Inflammatory macrophage treated with lipopolysaccharide for 4 hours (primary cell): ENCODE measurements at regions not wholly inside any gene's neighbourhood (a gene's known extent, or its start where the extent isn't known, plus 50 kb on each side); places are given as distances from the start of the nearest gene placed in this dataset.

ENCODE experiments used
- DNase-seq: peaks from one replicate; pipeline ENCODE4 v3.0.0-alpha.2; 2020

DNA sequence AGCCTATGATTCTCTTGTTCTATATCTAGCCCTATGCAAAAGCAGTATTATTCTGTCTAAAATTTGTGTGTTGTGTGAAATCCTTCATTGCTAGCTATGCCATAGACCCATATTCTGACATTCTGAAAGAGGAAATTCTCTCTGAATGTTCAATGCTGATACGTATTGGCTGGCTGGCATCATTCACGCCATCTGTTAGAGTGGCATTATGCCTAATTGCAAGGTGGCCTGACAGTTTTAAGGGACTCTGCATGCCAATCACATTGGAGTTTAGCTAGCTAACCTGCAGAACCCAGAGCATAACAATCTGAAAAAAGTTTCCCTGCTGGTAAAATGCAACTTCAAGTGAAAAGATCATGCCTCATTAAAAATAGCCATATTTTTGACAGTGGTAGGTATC is 316.0 kb downstream of the SOX11 start:
- no peak for DNase-seq

DNA sequence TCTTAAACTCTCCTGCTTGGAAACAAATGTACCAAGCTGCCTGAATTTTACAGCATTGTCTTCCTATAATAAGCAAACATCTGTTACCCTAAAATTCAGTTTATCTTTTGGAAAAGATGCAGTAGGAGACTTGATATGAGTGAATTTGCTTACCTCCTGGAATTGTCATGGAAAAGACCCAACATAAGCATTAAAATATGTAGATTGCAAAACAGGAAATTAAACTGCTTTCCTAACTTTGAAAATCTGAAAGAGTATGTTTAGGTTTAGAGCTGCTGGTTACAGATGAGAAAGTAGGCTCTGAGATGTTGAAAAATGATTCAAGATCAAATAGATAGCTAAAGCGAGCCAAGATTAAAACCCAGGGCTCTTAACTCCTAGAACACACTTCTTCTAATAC is 316.5 kb downstream of the SOX11 start:
- DNase-seq, result no peak

DNA sequence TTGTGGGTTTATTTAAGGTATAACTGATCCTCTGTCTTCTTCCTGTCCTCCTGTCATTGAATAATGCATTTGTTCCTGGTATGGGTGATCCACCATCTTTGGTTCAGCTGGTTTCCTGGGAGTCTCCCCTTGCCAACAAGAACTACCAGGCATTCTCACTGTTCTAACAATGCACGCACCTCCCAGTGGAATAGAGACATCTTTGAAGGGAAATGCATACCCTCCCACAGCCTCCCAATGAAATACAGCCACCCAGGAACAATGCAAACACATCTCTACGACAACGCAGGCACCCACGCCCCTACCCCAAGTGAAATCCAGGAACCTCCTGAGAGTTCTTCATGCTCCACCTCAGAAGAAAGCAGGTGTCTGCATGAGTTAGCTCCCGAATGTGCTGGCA is 318.0 kb downstream of the SOX11 start:
- no peak for DNase-seq

DNA sequence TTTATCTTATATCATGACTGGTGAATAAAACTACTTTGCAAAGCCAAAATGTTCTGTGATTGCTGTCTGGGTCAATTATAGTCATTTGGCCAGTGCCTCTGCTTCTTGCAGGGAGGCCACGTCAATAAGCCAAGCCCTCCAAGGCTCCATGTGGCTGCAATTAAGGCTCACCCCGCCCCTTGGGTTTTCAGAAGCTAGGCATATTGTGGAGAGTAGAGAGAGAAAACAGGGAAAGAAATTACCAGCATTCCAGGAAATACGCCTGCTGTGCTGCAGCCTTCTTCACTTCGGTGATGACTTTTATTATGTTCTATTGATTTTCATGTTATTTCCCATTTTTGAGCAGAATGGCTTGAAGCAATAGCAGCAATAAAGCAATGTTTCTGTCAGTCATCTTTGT is 319.7 kb downstream of the SOX11 start:
- no peak for DNase-seq

DNA sequence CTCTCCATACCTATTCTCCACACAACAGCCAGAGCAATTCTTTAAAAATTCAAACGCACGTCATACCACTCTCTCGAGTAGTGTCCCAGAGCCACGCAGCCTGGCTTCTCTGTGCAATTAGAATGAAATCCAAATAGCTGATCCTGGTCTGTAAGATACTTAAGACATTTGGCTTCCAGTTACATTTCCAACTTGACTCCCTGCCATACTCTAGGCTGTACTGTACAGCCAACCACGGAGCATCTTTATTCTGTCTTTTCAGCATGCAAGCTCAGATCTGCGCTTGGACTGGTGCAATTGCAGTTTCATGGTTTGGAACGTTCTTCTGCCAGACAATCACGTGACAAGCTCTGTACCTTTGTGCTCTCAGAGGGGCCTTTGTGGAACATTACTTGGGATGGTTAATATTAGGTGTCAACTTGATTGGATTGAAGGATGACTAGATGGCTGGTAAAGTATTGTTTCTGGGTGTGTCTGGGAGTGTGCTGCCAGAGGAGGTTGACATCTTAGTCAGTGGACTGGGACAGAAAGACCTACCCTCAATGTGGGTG is 325.6 kb downstream of the SOX11 start:
- no peak for DNase-seq

DNA sequence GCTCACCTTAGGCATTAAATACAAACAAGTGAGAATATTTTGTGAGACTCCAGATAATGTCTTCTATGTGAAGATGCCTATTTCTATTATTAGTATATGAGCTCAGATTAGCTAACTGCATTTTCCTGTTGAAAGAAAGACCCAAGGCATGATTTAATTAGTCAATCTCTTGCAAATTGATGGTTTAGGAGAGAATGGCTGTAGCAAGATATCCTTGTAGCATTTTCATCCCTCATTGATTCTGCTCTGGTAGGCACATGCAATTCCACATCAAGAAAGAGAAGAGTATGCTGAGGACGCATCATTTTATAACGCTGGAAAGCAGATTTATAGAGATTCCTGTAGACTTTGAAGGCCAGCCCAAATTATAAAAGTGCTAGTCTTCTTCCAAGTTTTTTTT is 332.0 kb downstream of the SOX11 start:
- no peak for DNase-seq

DNA sequence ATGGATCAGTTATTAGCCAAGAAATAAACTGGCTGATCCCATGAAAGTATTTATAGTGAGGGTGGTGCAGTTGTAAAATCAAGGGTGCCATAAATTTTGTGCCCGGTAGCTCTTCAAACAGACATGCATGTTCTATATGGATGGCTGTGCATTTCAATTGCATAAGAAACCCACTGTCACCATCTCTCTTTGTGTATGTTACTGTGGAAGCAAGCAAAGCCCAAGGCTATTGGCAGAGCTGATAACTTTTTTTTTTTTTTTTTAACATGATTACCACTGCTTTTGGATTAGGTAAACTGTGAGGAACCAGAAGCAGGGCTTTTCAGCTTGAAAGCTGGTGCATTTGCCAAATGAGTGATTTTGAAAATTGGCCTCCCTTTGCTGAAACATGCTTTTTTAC is 332.6 kb downstream of the SOX11 start:
- no peak for DNase-seq

DNA sequence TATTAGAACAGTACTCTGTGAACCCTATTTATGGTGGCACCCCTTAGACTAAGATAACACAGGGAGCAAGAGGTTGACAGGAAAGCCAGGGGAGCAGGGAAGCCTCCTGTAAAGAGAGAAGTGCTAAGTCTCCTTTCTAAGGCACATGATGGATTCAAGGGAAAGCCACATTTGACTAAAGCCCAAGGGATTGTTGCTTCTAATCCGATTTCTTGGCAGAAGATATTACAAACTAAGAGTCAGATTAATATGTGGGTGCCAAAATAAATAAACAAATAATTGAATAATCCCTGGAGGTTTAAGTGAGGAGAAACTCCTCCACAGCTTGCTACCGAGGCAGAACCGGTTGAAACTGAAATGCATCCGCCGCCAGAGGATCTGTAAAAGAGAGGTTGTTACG is 333.2 kb downstream of the SOX11 start:
- no peak for DNase-seq

DNA sequence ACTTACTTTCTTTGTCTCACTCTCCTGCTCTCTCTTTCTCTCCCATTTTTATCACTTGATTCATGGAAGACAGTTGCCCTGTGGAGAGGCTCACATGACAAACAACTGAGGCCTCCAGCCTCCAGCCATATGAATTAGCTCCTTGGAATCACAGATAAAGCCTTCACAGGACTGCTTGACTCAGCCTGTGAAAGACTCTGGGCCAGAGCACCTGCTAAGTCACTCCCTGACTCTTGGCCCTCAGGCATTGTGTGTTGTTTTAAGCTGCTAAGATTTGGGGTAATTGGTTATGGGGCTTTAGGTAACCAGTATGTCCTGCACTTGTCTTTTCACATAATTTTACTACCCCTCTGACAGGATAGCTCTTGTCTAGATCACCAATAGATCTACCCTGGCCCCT is 334.9 kb downstream of the SOX11 start:
- no peak for DNase-seq

DNA sequence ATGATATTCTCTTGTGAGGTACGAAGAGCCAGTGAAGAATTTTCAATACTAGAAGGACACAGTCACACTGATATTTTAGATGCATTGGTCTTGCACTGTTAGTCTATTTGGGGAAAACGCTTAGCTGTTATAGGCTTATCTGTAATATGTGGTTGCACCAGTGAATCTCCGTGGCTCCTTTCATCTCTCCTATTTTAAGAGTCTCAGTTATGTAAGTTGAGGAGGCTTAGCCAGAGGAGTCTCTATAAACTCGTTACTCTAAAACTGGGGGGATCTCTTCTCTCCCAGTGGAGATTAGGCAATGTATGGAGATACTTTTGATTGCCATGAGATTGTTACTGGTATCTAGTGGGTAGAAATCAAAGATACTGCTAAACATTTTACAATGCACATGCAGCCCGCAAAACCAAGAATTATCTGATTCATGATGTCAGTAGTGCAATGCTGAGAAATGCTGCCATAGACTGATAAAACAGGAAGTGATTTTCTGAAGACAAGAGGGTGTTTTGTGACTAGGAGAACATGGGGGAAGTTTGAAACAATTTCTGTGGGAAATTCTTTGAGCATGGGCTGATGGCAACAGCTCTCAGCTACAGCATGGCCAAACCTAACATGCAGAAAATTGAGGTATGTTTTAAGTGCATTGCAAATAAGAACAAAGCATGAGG is 339.1 kb downstream of the SOX11 start:
- no peak for DNase-seq

DNA sequence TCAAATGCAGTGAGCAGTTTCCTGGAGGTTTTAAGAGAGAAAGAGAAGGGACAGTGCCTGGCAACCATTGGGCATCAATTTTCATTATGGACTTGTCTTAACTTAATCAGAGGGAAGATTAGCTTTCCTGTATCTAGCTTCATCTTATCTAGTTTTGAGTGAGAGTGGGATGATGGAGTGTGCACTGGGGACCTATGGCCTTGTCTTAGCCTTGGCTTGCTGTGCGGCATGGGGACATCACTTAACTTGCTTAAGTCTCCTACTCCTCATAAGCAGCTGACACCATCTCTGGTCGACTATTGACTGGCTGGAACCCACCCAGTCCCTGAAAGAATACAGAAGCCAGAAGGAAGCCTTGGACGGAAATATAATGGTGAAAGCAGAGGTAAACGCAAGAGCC is 344.0 kb downstream of the SOX11 start:
- no peak for DNase-seq

DNA sequence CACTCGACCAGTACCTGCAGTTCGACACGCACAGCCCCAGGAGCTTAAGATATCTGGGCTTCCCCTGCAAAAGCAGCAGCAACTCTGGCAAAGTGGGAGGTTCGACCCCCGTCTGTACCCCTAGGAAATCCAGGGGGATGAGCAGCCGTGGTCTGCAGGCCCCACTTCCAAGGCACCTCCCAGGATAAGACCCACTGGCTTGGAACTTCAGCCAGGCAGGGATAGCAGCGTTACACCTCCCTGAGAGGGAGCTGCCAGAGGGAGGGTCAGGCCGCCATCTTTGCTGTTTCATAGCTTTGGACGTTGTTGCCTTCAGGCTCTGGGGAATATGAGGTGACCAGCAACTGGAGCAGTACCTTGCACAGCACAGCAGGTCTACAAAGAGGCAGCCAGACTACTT is 351.1 kb downstream of the SOX11 start:
- DNase-seq, result no peak

DNA sequence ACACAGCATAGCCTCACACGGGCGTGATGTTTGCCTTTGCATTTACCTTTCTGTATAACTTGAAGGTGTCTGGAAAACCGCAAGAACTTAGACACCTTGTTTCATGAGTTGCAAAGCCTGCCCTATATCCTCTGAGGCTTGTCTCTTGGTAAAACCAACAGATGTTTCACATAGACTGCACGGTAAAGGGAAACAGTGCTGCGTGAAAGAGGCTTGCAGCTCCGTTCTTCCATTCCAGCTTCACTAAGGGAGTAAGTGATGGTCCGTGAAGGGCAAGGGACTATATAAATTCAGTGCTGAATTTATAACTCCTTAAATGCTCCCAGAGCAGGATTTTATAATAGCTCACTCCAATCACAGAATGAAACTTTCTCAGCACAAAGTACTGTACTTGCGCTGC is 360.5 kb downstream of the SOX11 start:
- DNase-seq, result no peak

DNA sequence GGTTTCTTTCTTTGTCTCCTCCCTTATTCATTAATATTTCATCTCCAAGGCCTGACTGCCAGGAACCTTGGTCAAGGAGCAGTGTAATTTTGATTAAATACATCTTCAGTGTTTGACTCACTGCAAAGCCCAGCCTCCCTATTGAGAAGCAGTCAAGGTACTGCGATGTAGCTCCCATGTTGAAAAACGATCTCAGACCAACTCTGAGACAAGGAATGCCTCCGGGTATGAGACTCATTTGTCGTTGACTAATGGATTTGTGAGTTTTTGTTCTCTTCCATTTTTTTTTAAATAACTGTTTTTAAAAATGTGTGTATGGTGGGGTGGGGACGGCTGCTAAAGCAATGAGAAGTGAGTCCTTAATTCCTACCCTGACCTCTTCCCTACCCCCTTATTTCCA is 361.6 kb downstream of the SOX11 start:
- DNase-seq, result no peak

DNA sequence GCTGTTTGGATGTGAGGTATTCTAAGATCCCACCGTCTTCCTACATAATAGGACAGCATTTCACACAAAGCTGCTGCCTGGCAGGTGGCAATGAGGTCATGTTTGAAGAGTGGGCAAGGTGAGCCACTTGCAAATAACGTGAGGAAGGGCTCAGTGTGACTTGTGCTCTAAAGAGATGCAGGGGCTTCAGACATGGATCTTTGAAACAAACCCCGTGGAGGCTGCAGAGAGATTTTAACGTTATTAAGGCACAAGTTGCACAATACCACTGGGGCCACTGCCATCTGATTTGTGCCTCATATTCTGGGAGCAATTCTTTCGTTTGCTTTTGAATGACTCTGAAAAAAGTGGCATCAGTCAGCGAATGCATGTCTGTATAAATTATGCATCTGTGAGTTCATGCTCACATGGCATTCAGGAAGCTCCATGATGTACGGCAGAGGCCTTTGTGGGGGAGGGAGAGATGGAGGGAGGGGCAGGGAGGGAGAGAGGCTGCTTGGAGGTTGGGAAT is 362.0 kb downstream of the SOX11 start:
- DNase-seq, result no peak

DNA sequence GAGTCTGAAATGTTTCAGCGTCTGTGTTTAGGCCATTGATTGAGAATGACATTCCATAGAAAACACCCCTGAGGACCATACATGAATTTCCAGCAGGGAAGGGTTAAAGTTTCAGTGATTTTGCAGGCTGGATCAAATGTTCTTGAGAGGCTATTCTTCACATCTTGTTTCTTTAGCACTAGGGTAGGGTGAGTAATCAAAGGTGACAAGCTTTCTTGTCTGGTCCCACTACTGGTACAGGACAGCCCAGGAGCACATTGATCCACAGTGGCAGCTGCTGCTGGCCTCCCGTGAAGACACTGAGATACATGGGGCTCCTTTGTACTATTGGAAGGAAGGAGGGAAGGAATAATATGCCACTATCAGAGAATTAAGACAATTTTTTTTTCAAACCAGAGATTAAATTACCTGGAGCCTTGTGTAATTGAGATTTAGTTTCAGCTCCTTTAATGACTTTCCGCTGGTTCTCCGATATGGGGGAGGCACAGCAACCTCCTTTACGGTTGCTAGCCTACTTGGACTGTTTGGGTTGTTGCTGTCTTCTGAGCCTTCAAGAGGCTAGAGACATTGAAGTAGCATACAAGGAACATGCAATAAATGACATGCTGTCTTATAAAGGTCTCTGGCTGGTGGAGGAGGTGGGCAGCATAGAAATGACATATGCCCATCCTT is 368.9 kb downstream of the SOX11 start:
- no peak for DNase-seq

DNA sequence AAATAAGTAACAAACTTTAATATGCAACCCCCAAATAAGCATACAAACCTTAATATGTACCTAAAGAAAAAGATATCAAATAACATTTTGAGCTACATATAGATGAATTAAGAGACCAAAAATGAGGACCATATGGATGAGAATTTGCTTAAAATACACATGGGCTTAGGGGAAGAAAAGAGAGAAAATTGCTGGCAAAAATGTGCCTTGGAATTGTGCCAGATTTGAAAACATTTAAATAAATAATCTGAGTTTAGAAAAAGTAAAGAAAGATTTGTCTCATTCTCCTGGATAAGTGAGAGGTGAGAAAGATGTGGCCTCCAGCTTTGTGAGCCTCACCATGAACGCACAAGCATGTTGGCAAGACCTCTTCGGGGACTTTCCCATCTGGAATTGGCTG is 372.6 kb downstream of the SOX11 start:
- no peak for DNase-seq

DNA sequence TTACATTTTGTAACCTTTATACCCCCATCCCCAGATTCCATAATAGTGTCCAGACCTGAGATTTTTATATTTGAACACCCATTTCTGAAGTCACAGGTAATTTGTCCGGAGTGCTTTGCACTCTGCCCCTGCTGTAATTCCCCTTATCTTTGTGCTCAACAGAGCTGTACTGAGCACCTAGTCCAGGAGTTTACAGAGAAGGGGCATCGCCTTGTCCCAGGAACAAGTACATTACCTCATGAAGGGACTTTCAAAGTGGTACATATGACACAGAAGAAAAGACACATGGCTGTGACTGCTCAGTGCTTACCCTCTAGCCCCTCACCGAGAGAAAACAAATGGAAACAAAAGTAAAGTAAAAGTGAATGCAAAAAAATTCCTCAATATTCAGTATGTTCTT is 373.5 kb downstream of the SOX11 start:
- no peak for DNase-seq

DNA sequence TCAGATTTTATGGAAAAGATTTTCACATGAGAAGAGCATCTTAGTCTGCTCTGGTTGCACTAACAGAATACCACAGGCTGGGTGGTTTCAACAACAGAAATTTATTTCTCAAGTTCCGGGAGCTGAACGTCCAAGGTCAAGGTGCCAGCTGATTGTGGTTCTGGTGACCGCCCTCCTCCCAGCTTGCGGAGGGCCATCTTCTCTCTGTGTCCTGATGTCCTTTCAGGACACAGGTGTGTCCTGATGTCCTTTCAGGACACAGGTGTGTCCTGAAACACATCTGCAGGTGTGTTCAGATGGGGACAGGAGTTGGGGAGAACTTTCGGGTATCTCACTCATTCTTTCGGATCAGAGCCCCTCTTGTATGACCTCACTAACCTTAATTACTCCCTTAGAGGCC is 374.9 kb downstream of the SOX11 start:
- DNase-seq, result no peak

DNA sequence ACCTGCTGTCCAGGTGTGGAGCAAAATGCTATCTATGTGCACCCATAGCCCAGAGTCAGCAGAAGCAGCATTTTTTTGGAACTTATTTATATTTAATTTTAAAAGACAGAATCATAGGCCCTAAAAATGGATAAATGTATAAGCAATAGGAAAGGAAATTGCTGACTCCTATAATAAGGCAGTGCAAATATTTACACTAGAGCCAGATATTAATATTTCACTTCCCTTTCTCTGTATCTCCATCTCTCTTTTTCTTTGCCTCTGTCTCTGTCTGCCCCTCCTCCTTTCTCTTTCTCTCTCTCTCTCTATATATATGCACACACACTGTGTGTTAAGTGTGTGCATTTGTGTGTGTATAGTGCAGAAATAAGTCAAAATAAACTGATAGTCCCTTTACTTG is 375.6 kb downstream of the SOX11 start:
- no peak for DNase-seq

DNA sequence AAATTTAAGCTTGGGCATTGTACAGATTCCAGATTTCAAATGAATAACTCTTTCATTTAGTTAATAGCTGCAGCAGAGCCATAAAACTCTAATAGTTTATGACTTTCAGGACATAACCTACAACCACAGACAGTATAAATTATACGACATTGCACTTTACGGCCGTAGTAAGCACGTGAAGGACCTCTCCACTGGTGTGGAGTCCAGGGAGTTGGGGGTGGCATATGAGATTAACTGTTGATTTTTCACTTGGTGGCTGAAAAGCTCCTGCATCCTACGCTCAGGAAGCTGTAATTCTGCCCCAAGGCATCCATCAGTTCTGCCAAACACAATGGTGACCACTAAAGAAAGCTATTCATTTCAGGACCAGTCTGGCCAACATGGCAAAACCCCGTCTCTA is 376.2 kb downstream of the SOX11 start:
- DNase-seq, result no peak

DNA sequence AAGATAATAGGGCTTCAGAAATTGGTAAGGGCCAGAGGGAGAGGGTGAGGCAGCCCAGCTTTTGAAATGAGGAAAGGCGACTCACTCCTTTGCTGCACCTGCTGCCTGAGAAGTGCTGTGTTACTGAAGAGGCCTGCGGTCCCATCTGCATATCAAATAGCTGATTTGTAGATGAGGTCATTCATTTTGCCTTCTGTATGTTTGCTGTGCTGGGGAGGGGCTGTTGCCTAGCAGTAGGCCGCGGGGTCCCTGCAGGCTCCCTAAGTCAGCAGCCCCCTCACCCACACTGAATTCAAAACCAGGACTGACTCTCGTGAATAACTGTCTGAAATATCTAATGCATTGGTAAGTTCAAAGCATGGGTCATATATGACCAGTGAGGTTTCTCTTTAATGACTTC is 377.2 kb downstream of the SOX11 start:
- DNase-seq, result no peak

DNA sequence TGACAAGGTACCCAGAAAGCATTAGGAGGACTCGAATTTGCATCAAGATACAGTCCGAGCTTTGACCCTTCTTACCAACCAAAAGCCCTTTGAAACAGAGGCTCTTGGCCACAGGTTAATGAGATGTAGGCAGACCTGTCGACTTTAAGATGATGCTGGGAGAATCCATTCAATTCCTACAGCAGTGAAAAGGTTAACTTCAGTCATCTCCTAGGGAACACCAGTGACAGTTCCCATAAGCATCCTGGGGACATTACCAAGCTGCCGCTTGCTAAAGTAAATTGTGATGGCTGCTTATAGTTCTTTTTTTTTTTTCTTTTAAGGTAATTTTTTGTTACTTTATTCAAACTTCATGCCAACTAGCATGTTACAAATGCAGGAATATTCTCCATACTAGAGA is 379.3 kb downstream of the SOX11 start:
- no peak for DNase-seq

DNA sequence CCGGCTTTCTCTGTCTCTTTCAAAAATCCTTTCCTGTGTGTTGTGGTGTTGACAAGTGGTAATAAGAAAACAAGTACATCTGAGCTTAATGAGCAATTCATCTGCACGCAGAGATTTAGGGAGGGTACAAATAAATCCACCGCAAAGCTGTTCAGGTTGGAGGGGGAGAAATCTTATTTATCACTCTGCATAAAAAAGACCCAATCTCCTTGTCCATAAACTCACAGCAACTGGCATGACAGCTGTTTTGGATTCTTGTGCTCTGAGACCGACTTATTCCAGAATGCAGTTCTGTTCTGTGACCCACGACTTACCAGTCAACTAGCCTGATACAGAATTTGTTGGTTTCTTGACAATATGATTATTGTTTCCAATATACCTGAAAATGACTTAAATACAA is 380.1 kb downstream of the SOX11 start:
- DNase-seq, result no peak

DNA sequence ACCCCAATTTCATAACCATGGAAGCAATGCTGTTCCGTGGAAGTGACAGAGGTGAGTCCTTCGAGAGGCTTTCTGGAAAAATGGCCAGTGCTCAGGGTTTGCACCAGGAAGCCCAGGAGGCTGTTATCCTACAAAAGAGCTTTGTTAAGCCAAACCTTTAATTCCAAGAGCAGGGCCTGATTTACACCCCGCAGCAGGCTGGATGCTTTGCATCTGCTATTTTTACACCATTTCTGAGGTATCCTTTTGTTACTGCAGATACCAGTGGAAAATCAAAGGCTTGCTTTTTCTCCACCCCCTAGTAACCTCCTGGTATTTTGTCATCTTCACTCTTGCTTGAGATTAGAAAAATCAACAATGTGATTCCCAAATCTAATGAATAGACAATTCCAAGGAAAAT is 380.6 kb downstream of the SOX11 start:
- no peak for DNase-seq
